Vagina (tissue), 2 donors: ENCODE measurements at regions not wholly inside any gene's neighbourhood (a gene's known extent, or its start where the extent isn't known, plus 50 kb on each side); places are given as distances from the start of the nearest gene placed in this dataset.

Source experiments
- DNase-seq, 2 donors: peaks; one replicate each; pipeline ENCODE4 v3.0.0-alpha.2; 2017; ENCODE audit errors: extremely low spot score in 2 of 2
- H3K27ac ChIP-seq: fragments of 200-600 bp; sonication (generic); one replicate; pipeline ENCODE4 v1.5.1; 2019
- H3K27me3 ChIP-seq: fragments of 200-600 bp; sonication (generic); one replicate; pipeline ENCODE4 v1.5.1; 2019
- H3K36me3 ChIP-seq, 2 donors: fragments of 200-600 bp; sonication (generic); one replicate each; pipeline ENCODE4 v1.5.1; 2017 to 2019
- H3K4me1 ChIP-seq: fragments of 200-600 bp; sonication (generic); one replicate; pipeline ENCODE4 v1.5.1; 2019
- H3K4me3 ChIP-seq, 2 donors: fragments of 200-600 bp; sonication (generic); 1 replicate in 1 of 2; 2 replicates in 1 of 2; pipeline ENCODE4 v1.5.1; 2016 to 2019
- H3K9me3 ChIP-seq: fragments of 200-600 bp; sonication (generic); one replicate; pipeline ENCODE4 v1.5.1; 2019
- CTCF ChIP-seq, 3 experiments: fragments of 450-650 bp in 2 of 3; fragments of 200-600 bp in 1 of 3; sonication (generic) in 1 of 3; IDR thresholded peaks; one replicate each; pipeline ENCODE4 v1.5.1; 2017 to 2019; ENCODE audit warnings: antibody characterized with exemption in 3 of 3, mild to moderate bottlenecking in 2 of 3, moderate library complexity in 2 of 3
- POLR2A ChIP-seq, 2 donors: fragments of 450-650 bp; IDR thresholded peaks; one replicate each; pipeline ENCODE4 v1.6.1; 2017; ENCODE audit warnings: antibody characterized with exemption in 2 of 2, mild to moderate bottlenecking in 2 of 2, moderate library complexity in 2 of 2
- POLR2AphosphoS5 ChIP-seq, 2 donors: sonication (generic); formaldehyde crosslinking; IDR thresholded peaks; one replicate each; pipeline ENCODE4 v1.9.0; 2017; ENCODE audit warnings: antibody characterized with exemption in 2 of 2, mild to moderate bottlenecking in 2 of 2, low read depth in 1 of 2; ENCODE audit not compliant: insufficient read depth in 1 of 2
- intact Hi-C: fragments of 100-400 bp; cut with DNase I; formaldehyde crosslinking; loops from one replicate; pipeline ENCODE4 v1.15.1; 2023

GRCh38 chrX:122500556-122500955 is 683.5 kb upstream of the GRIA3 start:
- no peaks in the 10 kb centered on the region for H3K27me3 ChIP-seq
- no peak for DNase-seq
- no peaks in the 10 kb centered on the region for H3K4me1 ChIP-seq
- H3K4me3 ChIP-seq: no peak overlapping the region
- TF ChIP-seq CTCF (IDR thresholded peaks at IDR 0.05) (no peak), POLR2AphosphoS5 (IDR thresholded peaks at IDR 0.05; ENCODE audit: insufficient read depth in 1 of 2, low read depth in 1 of 2) (no peak), POLR2A (IDR thresholded peaks at IDR 0.05) (no peak)
- no peaks in the 10 kb centered on the region for H3K36me3 ChIP-seq
- intact Hi-C loops: no loop called here
- H3K27ac ChIP-seq: no peak overlapping the region
- no peaks in the 10 kb centered on the region for H3K9me3 ChIP-seq

- Histone ChIP-seq H3K4me3 (no peak overlapping the region), H3K27me3 (no peaks in the 10 kb centered on the region), H3K4me1 (no peaks in the 10 kb centered on the region), H3K9me3 (no peaks in the 10 kb centered on the region), H3K27ac (no peak overlapping the region), H3K36me3 (no peaks in the 10 kb centered on the region)
- intact Hi-C loops: no loop called here
- no peak for TF ChIP-seq POLR2AphosphoS5 (IDR thresholded peaks at IDR 0.05; ENCODE audit: insufficient read depth in 1 of 2, low read depth in 1 of 2)
- TF ChIP-seq POLR2A (IDR thresholded peaks at IDR 0.05): no peak
- TF ChIP-seq CTCF (IDR thresholded peaks at IDR 0.05): no peak
- DNase-seq: no peak
Measured at GRCh38 chrX:122501652-122502051, 682.4 kb upstream of the GRIA3 start.

- TF ChIP-seq POLR2AphosphoS5 (IDR thresholded peaks at IDR 0.05; ENCODE audit: insufficient read depth in 1 of 2, low read depth in 1 of 2): no peak
- no peak for TF ChIP-seq POLR2A (IDR thresholded peaks at IDR 0.05)
- no peak for TF ChIP-seq CTCF (IDR thresholded peaks at IDR 0.05)
- Histone ChIP-seq H3K27me3 (no peaks in the 10 kb centered on the region), H3K4me3 (no peak overlapping the region), H3K4me1 (no peaks in the 10 kb centered on the region), H3K9me3 (no peaks in the 10 kb centered on the region), H3K36me3 (no peaks in the 10 kb centered on the region), H3K27ac (no peak overlapping the region)
- intact Hi-C loops: no loop called here
- no peak for DNase-seq
Measured at GRCh38 chrX:122504026-122504425, 680.1 kb upstream of the GRIA3 start.

- no peak for DNase-seq
- no peak overlapping the region for H3K4me3 ChIP-seq
- no peaks in the 10 kb centered on the region for H3K36me3 ChIP-seq
- H3K27ac ChIP-seq: no peak overlapping the region
- TF ChIP-seq POLR2AphosphoS5 (IDR thresholded peaks at IDR 0.05; ENCODE audit: insufficient read depth in 1 of 2, low read depth in 1 of 2) (no peak), POLR2A (IDR thresholded peaks at IDR 0.05) (no peak), CTCF (IDR thresholded peaks at IDR 0.05) (no peak)
- no peaks in the 10 kb centered on the region for H3K9me3 ChIP-seq
- intact Hi-C loops: no loop called here
- no peaks in the 10 kb centered on the region for H3K27me3 ChIP-seq
- no peaks in the 10 kb centered on the region for H3K4me1 ChIP-seq
Measured at GRCh38 chrX:122512561-122513072, 671.5 kb upstream of the GRIA3 start.

GRCh38 chrX:122517786-122518185 is 666.3 kb upstream of the GRIA3 start:
- H3K36me3 ChIP-seq: no peaks in the 10 kb centered on the region
- no peak overlapping the region for H3K27ac ChIP-seq
- no peaks in the 10 kb centered on the region for H3K4me1 ChIP-seq
- TF ChIP-seq CTCF (IDR thresholded peaks at IDR 0.05) (no peak), POLR2A (IDR thresholded peaks at IDR 0.05) (no peak), POLR2AphosphoS5 (IDR thresholded peaks at IDR 0.05; ENCODE audit: insufficient read depth in 1 of 2, low read depth in 1 of 2) (no peak)
- H3K27me3 ChIP-seq: no peaks in the 10 kb centered on the region
- no peaks in the 10 kb centered on the region for H3K9me3 ChIP-seq
- intact Hi-C loops: no loop called here
- no peak overlapping the region for H3K4me3 ChIP-seq
- DNase-seq: no peak
